GM18867 (cell line): ENCODE measurements at regions not wholly inside any gene's neighbourhood (a gene's known extent, or its start where the extent isn't known, plus 50 kb on each side); places are given as distances from the start of the nearest gene placed in this dataset.
"Not testable (repeated sequence)": the region's sequence is repeated elsewhere in the genome, so short reads cannot be mapped to it uniquely, and the experiment has no call there.

Experiments used
- ATAC-seq: cut with Tn5 transposase; IDR thresholded peaks from one replicate; pipeline ENCODE4 v1.9.1; 2021; ENCODE audit warnings: mild to moderate bottlenecking, moderate library complexity; ENCODE audit not compliant: unreplicated experiment

GRCh38 chr3:127045435-127046045, 62.6 kb downstream of the PLXNA1 start:
- no peak for ATAC-seq

DNA sequence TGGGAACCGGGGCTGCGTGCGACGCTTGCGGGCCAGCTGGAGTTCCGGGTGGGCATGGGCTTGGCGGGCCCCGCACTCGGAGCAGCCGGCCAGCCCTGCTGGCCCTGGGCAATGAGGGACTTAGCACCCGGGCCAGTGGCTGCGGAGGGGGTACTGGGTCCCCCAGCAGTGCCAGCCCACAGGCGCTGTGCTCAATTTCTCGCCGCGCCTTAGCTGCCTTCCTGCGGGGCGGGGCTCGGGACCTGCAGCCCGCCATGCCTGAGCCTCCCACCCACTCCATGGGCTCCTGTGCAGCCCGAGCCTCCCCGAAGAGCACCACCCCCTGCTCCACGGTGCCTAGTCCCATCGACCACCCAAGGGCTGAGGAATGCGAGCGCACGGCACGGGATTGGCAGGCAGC, 63.8 kb downstream of the PLXNA1 start:
- not testable (repeated sequence) for ATAC-seq

- ATAC-seq: no peak
Measured at GRCh38 chr3:127049393-127049792, 66.5 kb downstream of the PLXNA1 start.

GRCh38 chr3:127050733-127051132, 67.8 kb downstream of the PLXNA1 start:
- no peak for ATAC-seq

DNA sequence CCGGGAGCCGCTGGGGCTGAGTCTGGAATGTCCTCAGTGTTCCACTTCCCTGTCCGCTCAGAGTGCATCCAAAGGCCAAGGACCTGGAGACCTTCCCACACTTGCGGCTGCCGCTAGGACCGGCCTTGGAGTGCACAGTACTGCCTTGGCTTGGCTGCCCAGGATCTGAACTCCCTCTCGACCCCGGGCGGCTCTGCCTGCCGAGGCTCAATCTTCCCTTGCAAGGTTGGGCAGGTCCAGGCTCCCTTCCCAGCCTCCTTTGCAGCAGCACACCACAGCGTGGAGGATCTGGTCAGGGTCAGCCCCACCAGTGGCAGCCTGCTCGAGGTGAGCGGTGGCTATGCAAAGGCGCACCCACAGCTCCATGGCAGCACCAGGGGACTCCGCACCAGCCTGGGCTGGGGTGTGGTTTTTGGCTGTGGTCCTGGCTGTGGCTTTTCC, 69.2 kb downstream of the PLXNA1 start:
- ATAC-seq: no peak

DNA sequence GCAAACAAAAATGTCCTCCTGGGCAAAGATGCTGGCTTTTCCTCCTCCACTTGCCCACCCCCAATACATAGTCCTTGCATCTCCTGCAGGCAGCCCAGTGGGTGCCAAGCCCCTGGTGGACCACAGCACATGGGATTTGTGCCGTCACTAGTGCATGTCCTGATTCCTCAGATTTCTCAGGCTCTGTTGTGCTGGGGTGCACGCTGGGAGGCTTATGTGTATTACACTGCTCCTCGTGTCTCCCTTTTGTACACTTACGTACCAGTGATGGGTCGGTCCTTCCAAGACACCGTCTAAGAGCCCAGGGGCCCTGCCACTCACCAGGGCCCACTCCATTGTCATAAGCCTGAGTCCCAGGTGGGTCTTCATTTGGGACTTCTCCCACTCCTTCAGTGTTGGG, 70.1 kb downstream of the PLXNA1 start:
- ATAC-seq: no peak

- ATAC-seq: no peak
Measured at GRCh38 chr3:127053450-127053849, 70.5 kb downstream of the PLXNA1 start.

DNA sequence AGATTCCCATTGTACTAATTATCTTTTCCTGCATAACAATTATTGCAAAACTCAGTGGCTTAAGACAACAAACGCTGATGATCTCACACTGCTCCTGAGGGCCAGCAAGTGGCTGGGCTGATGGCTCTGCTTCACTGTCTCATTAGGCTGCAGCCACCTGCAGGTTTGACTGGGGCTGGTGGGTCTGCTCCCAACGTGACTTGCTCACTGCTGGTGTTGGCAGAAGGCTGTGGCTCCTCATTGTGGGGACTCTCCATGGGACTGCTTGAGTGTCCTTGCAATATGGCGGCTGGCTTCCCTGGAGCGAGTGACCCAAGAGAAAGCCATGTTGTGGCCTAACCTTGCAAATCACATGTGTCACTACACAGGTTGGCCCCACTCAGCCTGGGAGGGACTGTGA, 71.1 kb downstream of the PLXNA1 start:
- ATAC-seq: no peak

- no peak for ATAC-seq
Measured at GRCh38 chr3:127056281-127056680, 73.4 kb downstream of the PLXNA1 start.

DNA sequence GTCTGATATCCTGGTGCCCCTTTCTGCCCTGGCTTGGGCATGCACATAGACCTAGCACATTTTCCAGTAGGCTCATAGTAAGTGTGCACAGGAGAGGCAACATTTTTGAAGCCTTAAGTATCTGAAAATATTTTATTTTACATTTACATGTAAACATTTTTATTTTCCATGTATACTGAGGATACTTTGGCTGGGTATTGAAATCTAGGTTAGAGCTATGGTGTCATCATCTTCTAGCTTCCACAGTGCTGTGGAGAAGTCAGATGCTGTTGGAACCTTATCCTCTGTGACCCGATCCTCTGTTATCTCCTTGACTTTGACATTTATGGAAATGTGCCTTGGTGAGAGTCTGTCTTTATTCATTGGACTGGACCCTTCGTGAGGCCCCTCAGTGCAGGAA, 74.1 kb downstream of the PLXNA1 start:
- no peak for ATAC-seq

- ATAC-seq: no peak
Measured at GRCh38 chr3:127059072-127059471, 76.2 kb downstream of the PLXNA1 start.

GRCh38 chr3:127061641-127062040, 78.7 kb downstream of the PLXNA1 start:
- no peak for ATAC-seq

GRCh38 chr3:127062926-127063325, 80.0 kb downstream of the PLXNA1 start:
- no peak for ATAC-seq

DNA sequence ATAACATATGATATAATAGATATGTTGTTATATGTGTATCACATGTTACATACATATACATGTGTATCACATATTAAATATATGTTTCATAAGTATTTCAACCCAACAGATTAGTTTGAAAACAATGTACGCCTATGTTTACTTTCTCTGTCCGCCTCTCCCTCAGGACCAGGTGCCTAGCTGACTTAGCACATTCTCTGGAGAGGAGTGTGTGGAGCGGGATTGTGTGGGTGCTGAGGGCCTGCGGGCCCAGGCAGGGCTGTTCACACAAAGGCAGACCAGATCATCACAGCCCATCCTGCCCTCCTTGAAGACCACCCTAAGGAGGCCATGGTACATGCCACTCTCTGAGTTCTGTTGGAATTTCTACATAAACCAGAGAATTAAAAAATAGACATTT, 81.0 kb downstream of the PLXNA1 start:
- ATAC-seq: no peak

GRCh38 chr3:127064391-127065137, 81.6 kb downstream of the PLXNA1 start:
- no peak for ATAC-seq

DNA sequence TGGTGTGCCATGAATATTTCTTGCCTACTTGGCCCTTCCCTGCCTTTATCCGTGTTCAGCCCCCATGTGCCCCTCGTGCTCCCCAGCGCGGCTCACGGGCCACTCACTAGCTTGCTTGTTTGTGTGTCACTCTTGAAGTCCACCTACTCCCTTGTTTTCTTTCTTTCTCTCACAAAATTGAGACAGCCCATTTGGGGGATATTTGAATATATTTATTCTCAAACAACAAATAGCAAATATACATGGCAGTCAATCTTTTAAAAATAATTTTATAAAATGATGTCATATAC, 82.2 kb downstream of the PLXNA1 start:
- no peak for ATAC-seq

GRCh38 chr3:127065561-127066290, 82.8 kb downstream of the PLXNA1 start:
- no peak for ATAC-seq

- ATAC-seq: no peak
Measured at GRCh38 chr3:127066635-127067034, 83.7 kb downstream of the PLXNA1 start.

DNA sequence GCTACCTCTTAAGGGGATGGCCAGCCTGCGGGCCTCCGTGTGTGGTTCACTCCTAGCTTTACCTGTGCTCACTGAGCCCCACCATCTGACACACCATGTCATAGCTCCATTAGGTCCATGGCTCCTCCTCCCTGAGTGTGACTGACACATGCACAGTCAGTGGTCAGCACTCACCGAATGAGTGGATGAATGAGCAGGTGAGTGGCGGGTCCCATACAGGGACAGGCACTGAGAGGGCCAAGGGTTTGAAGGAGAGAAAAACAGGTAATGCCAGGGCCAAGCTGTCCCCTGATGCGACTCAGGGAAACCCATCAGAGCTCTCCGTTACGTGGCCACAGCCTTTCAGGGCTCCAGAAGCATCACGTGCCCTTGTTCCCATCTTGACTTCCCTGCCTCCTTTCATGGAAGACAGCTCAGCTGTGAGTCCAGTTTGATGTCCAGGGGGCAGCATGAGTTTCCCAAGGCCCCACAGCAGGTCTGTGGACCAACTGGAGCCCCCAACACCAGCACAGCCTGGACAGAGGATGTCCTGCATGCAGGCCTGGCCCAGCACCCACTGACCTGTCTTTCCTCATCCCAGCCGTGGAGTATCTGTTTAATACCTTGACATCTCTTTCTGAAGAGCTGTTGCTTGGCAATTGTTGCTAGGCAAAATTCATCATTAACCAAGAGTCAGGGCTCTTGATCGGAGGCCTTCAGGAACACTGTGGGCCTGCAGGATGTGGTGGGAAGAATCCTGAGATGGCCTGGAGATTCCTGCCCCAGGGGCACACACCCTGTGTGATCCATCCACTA, 84.4 kb downstream of the PLXNA1 start:
- ATAC-seq: no peak

GRCh38 chr3:127068111-127068810, 85.3 kb downstream of the PLXNA1 start:
- ATAC-seq: no peak

- no peak for ATAC-seq
Measured at GRCh38 chr3:127068871-127069270, 86.0 kb downstream of the PLXNA1 start.
